AG04449 (cell line): ENCODE measurements at regions not wholly inside any gene's neighbourhood (a gene's known extent, or its start where the extent isn't known, plus 50 kb on each side); places are given as distances from the start of the nearest gene placed in this dataset.

Experiments used
- CTCF ChIA-PET: fragments of 350-600 bp; formaldehyde crosslinking; extraction: SDS; loops from one replicate; lab custom pipeline; 2021; ENCODE audit warnings: antibody characterized with exemption; lab: Yijun Ruan, JAX
- POLR2A ChIA-PET: fragments of 400-600, 350-600 bp; formaldehyde crosslinking; extraction: SDS; loops from one replicate; lab custom pipeline; 2020; ENCODE audit warnings: antibody characterized with exemption, inconsistent platforms; lab: Yijun Ruan, JAX
- DNase-seq: peaks from one replicate; pipeline ENCODE4 v3.0.0-alpha.2; 2010; ENCODE audit warnings: low read depth, low spot score
- H3K4me3 ChIP-seq: 2 replicates; pipeline ENCODE4 v1.5.1; 2011; ENCODE audit warnings: low read depth, mild to moderate bottlenecking, control low read depth, low read length
- TF ChIP-seq, protein P1 (sequence below): IDR thresholded peaks from one replicate; pipeline ENCODE4 v1.5.1; 2011; ENCODE audit warnings: mild to moderate bottlenecking, moderate library complexity, low read length, control low read depth, inconsistent platforms; ENCODE audit not compliant: insufficient read depth; ENCODE audit errors: missing control alignments

DNA sequence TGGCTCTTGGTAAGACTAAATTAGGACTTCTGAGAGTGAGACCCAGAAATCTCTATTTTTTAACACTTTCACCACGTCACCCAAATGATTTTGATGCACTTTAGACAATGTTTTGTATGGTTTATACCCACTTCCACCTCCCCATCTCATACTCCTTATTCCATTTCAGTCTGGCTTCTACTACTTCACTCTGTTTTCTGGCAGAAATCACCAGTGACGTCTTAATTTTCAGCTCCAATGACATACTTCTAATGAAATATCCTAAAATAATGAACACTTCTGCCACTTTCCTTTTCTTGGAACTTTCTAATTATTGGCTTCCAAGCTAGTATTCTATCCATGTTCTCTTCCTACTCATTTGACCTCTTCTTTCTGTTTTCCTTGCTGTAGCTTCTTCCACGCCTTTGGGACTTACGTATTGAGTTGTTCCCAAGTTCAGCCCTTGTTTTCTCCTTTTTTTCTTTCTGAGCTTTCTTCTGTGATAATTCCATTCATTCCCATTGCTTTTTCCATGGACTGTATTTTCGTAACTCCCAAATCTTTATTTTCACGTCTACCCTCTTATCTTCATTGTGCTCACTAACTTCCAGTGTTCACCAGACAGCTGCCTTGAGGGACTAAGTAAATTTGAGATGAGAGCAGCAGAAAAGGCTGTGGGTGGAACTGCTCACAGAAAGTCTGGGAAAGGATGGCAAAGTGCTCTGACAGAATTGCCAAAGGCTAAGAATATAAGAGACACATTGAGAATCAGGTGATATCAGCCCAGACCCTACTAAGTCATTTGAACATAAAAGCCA lies 115.8 kb downstream of the CAPZA3 start:
- ChIA-PET CTCF (no interaction called here), POLR2A (no interaction called here)
- TF ChIP-seq, protein P1, sequence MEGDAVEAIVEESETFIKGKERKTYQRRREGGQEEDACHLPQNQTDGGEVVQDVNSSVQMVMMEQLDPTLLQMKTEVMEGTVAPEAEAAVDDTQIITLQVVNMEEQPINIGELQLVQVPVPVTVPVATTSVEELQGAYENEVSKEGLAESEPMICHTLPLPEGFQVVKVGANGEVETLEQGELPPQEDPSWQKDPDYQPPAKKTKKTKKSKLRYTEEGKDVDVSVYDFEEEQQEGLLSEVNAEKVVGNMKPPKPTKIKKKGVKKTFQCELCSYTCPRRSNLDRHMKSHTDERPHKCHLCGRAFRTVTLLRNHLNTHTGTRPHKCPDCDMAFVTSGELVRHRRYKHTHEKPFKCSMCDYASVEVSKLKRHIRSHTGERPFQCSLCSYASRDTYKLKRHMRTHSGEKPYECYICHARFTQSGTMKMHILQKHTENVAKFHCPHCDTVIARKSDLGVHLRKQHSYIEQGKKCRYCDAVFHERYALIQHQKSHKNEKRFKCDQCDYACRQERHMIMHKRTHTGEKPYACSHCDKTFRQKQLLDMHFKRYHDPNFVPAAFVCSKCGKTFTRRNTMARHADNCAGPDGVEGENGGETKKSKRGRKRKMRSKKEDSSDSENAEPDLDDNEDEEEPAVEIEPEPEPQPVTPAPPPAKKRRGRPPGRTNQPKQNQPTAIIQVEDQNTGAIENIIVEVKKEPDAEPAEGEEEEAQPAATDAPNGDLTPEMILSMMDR, result no peak
- H3K4me3 ChIP-seq, result no peak overlapping the region
- DNase-seq, result no peak

DNA sequence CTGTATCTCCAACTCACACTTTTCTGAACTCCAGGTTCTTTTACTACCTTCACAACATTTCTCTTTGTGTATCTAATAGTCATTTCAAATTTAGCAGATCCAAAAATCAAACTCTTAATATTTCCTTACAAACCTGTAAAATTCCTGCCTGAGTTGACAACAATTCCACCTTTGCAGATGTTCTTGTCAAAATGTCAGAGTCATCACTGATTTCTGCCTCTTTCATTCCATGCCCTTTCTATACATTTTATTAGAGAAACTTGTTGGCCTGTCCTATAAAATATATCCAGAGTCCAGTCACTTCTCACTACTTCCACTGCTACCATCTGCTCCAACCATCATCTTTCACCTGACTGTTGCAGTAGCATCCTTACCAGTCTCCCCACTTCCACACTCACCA lies 119.7 kb downstream of the CAPZA3 start:
- TF ChIP-seq, protein P1, result no peak
- POLR2A ChIA-PET, result no interaction called here
- no peak overlapping the region for H3K4me3 ChIP-seq
- DNase-seq, result no peak
- CTCF ChIA-PET, result interaction anchor here (2.8 kb wide), 1 partner anchor 328 kb away, joined by 15 read pairs; no protein-coding TSS in a partner anchor

DNA sequence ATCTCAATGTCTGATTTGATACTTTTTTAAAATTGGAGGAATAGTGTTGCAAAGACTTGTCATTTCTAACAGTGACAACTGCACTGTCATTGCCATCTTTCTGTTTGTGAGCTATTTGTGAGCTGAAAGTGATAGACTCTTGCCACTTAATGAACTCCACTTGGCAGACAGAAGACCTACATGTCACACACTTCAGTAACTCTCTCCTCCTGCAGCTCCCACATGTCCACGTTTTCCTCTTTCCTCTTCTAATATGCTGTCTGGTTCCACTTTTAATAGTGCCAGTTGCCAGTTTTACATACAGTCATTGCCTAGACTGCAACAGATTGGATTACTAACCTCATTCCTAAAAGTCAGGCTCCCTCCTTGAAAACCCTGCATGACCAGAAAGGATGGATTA lies 121.5 kb downstream of the CAPZA3 start:
- TF ChIP-seq, protein P1, result no peak
- DNase-seq, result no peak
- ChIA-PET POLR2A (no interaction called here), CTCF (interaction anchor here (0.8 to 3.6 kb wide), 6 partner anchors 8 to 610 kb away, joined by 3 to 15 read pairs (median 5); no protein-coding TSS in a partner anchor)
- H3K4me3 ChIP-seq, result no peak overlapping the region

DNA sequence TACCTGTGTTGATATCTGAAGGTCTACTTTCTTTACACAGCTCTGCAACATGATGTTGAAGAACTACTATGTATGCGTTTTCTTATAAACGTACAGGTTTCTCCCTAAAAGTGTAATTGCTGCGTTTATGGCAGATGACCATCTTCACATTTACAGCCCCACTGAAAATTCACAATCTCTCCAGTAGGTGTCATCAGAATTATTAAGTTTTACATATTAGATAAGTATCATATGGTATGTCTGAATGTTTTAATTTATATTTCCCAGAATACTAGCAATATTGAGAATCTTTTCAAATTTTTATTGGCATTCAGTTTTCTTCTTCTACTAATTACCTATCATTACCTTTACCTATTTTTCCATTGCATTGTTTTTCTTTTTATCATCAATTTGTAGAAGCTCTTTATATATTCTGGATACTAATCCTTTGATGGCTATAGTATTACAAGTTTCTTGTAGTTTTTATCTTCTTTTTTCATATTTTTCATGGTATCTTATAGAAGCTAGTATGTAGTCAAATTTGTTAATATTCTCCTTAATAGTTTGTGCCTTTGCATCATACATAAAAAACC lies 123.5 kb downstream of the CAPZA3 start:
- DNase-seq, result no peak
- TF ChIP-seq, protein P1, result peak; percentile 12
- POLR2A ChIA-PET, result no interaction called here
- H3K4me3 ChIP-seq, result no peak overlapping the region
- CTCF ChIA-PET, result interaction anchor here (0.8 to 3.6 kb wide), 10 partner anchors 12 to 430 kb away, joined by 3 to 20 read pairs (median 4); no protein-coding TSS in a partner anchor

DNA sequence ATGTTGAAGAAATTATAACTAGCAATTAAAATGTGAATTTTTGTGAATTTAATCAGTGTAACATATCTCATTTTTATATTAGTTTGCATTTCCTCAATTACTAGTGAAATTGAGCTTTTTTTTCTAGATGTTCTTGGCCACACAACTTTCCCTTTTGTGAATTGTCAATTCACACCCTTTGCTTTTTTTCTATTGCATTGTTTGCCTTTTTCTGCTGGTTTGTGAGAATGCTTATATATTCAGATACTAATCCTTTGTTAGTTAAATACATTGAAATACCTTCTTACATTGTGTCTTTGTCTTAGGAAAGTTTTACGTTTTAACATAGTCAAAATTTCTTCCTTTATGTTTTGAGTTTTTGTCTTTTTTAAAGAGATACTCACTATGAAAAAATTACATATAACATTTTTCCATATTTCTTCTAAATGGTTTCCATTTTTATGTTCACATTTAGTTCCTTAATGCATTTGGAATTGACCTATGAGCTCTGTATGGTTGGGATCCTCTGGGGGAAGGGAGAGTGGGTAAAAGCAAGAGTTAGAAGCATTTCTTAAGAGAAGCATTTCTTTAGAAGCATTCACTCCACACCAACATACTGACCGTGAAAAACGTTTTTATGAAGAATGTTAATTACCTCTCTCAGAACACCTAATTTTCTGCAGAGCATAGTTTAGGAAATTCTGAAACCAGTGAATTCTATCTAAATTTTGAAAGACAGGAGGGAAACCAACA lies 126.0 kb downstream of the CAPZA3 start:
- DNase-seq, result no peak
- ChIA-PET CTCF (interaction anchor here (2.4 kb wide), 1 partner anchor 323 kb away, joined by 7 read pairs; no protein-coding TSS in a partner anchor), POLR2A (no interaction called here)
- no peak overlapping the region for H3K4me3 ChIP-seq
- TF ChIP-seq, protein P1, result no peak
